Heart right ventricle (tissue), 16 donors: ENCODE measurements at regions not wholly inside any gene's neighbourhood (a gene's known extent, or its start where the extent isn't known, plus 50 kb on each side); places are given as distances from the start of the nearest gene placed in this dataset.

Source experiments
- ATAC-seq, 8 donors: fragments of 200-7000 bp; cut with Tn5 transposase; one replicate each; pipeline ENCODE4 v1.9.1; 2020; ENCODE audit warnings: mild to moderate bottlenecking in 8 of 8, moderate library complexity in 8 of 8, moderate number of reproducible peaks in 1 of 8
- DNase-seq, 2 donors: peaks; one replicate each; pipeline ENCODE4 v3.0.0-alpha.2; 2020
- H3K27ac ChIP-seq, 10 donors: fragments of 200-600 bp; sonication (generic) in 2 of 10; one replicate each; pipeline versions ENCODE4 v1.5.0 to v1.8.0; 2020 to 2022; ENCODE audit warnings: mild to moderate bottlenecking in 3 of 10
- H3K27me3 ChIP-seq, 7 donors: fragments of 200-600 bp; one replicate each; pipeline ENCODE4 v1.8.0; 2021 to 2022; ENCODE audit warnings: mild to moderate bottlenecking in 2 of 7
- H3K36me3 ChIP-seq, 9 donors: fragments of 200-600 bp; sonication (generic) in 1 of 9; one replicate each; pipeline versions ENCODE4 v1.5.0 to v1.8.0; 2020 to 2022; ENCODE audit warnings: mild to moderate bottlenecking in 2 of 9
- H3K4me1 ChIP-seq, 9 donors: fragments of 200-600 bp; sonication (generic) in 1 of 9; one replicate each; pipeline versions ENCODE4 v1.5.0 to v1.8.0; 2020 to 2022; ENCODE audit warnings: mild to moderate bottlenecking in 4 of 9
- H3K4me3 ChIP-seq, 10 donors: fragments of 200-600 bp; sonication (generic) in 2 of 10; one replicate each; pipeline versions ENCODE4 v1.5.0 to v1.8.0; 2020 to 2022; ENCODE audit warnings: mild to moderate bottlenecking in 7 of 10, moderate library complexity in 2 of 10
- H3K9me3 ChIP-seq, 11 donors: fragments of 200-600 bp in 10 of 11; sonication (generic) in 2 of 11; one replicate each; pipeline versions ENCODE4 v1.5.0 to v1.8.0; 2013 to 2022; ENCODE audit warnings: mild to moderate bottlenecking in 2 of 11, control low read depth in 1 of 11, moderate library complexity in 1 of 11
- CTCF ChIP-seq, 9 donors: fragments of 200-600 bp; sonication (generic) in 2 of 9; IDR thresholded peaks; one replicate each; pipeline versions ENCODE4 v1.5.0 to v1.8.0; 2021 to 2022; ENCODE audit warnings: antibody characterized with exemption in 9 of 9, mild to moderate bottlenecking in 5 of 9, moderate library complexity in 1 of 9
- WGBS, 2 donors: extraction: QIAGEN DNeasy Blood & Tissue Kit; methylation state at CpG; one replicate each; pipeline ENCODE4 v1.1.7; 2013; ENCODE audit warnings: inconsistent platforms in 1 of 2; 5-methylcytosine and 5-hydroxymethylcytosine counted together
- intact Hi-C, 10 donors: fragments of 100-400 bp; cut with DNase I; formaldehyde crosslinking; loops; one replicate each; pipeline versions ENCODE4 v1.11.1 to v1.14.2; 2022
- donor health status: Arrhythmogenic right ventricular cardiomyopathy.
- donor health status: ischemic (EF 13 %, LVEDD 7.1; RV severe dilation, severe dysfunction).
- donor health status: healthy with polysubstance abuse.
- donor health status: DM: no; HTN: yes; CAD: no.
- donor health status: DM: no; HTN: no; CAD: no.
- donor health status: ischemic (EF 25% LVEDD 6.9; RV normal size, moderate dysfunction).
- donor health status: ischemic (EF 25% LVEDD 5.7; RV mildly dilated, moderate dysfunction).
- donor health status: healthy.
- donor health status: DM: yes; HTN: yes; CAD: no.
- donor health status: Ischemic cardiomyopathy.
- donor health status: ischemic (EF 35%, LVEDD 5.7; RV mildly dilated, moderate dysfunction).
- donor health status: nonischemic (EF 11% LVEDD 7.7; RV severe dilation, severe dysfunction).
- donor health status: DM: yes; HTN: yes; CAD: no.
- donor health status: PGD.
- donor health status: ischemic (EF 29% LVEDD 5.4; RV normal size, mild dysfunction).
- donor health status: nonischemic (EF 23%, LVEDD 6.1; RV moderate dilation, normal function).

GRCh38 chr10:83037653-83038052 is 1101.7 kb upstream of the GHITM start:
- no peak for DNase-seq
- Histone ChIP-seq H3K27me3 (no peaks in the 10 kb centered on the region), H3K4me1 (no peaks in the 10 kb centered on the region), H3K27ac (no peak overlapping the region), H3K36me3 (no peaks in the 10 kb centered on the region), H3K9me3 (peaks cover 0 to 11% (median 0%) of the 10 kb centered on the region in 11 donors), H3K4me3 (no peak overlapping the region)
- intact Hi-C loops = no loop called here
- WGBS, 2 donors = 48 to 55% methylated on average over 2 of the region's 2 CpGs
- no peak for TF ChIP-seq CTCF (IDR thresholded peaks at IDR 0.05)
- no peak for ATAC-seq

GRCh38 chr10:83038631-83039030 is 1100.7 kb upstream of the GHITM start:
- ATAC-seq (no peak), DNase-seq (no peak)
- H3K4me3 ChIP-seq = no peak overlapping the region
- H3K9me3 ChIP-seq = peaks cover 0 to 9% (median 0%) of the 10 kb centered on the region in 11 donors
- no peak for TF ChIP-seq CTCF (IDR thresholded peaks at IDR 0.05)
- 71 to 78% methylated on average over 2 of the region's 2 CpGs for WGBS, 2 donors
- intact Hi-C loops = no loop called here
- no peaks in the 10 kb centered on the region for H3K27me3 ChIP-seq
- H3K27ac ChIP-seq = no peak overlapping the region
- no peaks in the 10 kb centered on the region for H3K4me1 ChIP-seq
- no peaks in the 10 kb centered on the region for H3K36me3 ChIP-seq

GRCh38 chr10:83045731-83046130 is 1093.6 kb upstream of the GHITM start:
- 88 to 89% methylated on average over 4 of the region's 4 CpGs for WGBS, 2 donors
- DNase-seq (no peak), ATAC-seq (no peak)
- H3K36me3 ChIP-seq = no peaks in the 10 kb centered on the region
- no peak for TF ChIP-seq CTCF (IDR thresholded peaks at IDR 0.05)
- no peak overlapping the region for H3K4me3 ChIP-seq
- intact Hi-C loops = no loop called here
- H3K27me3 ChIP-seq = no peaks in the 10 kb centered on the region
- no peak overlapping the region for H3K27ac ChIP-seq
- H3K4me1 ChIP-seq = no peaks in the 10 kb centered on the region
- H3K9me3 ChIP-seq = peaks cover 0 to 3% (median 0%) of the 10 kb centered on the region in 11 donors

GRCh38 chr10:83050815-83051214 is 1088.5 kb upstream of the GHITM start:
- Histone ChIP-seq H3K27me3 (no peaks in the 10 kb centered on the region), H3K9me3 (peaks cover 0 to 4% (median 0%) of the 10 kb centered on the region in 11 donors), H3K4me1 (no peaks in the 10 kb centered on the region), H3K4me3 (no peak overlapping the region), H3K36me3 (no peaks in the 10 kb centered on the region), H3K27ac (no peak overlapping the region)
- WGBS, 2 donors = 76 to 81% methylated on average over 3 of the region's 3 CpGs
- ATAC-seq (no peak), DNase-seq (no peak)
- intact Hi-C loops = no loop called here
- no peak for TF ChIP-seq CTCF (IDR thresholded peaks at IDR 0.05)
